Natural killer cell (primary cell): ENCODE measurements at regions not wholly inside any gene's neighbourhood (a gene's known extent, or its start where the extent isn't known, plus 50 kb on each side); places are given as distances from the start of the nearest gene placed in this dataset.

Experiments used
- ATAC-seq, 3 donors: fragments of 150-1000 bp in 2 of 3; fragments of 200-7000 bp in 1 of 3; cut with Tn5 transposase; 1 replicate in 1 of 3; 2 replicates in 2 of 3; pipeline ENCODE4 v1.10.0; 2021; ENCODE audit warnings: mild to moderate bottlenecking in 2 of 3, moderate library complexity in 2 of 3
- DNase-seq, 2 donors: peaks; one replicate each; pipeline versions ENCODE4 v3.0.0 to v3.0.0-alpha.2; 2013 to 2021; ENCODE audit warnings: mixed read lengths in 1 of 2
- H3K27ac ChIP-seq: one replicate; pipeline ENCODE4 v1.5.1; 2013; ENCODE audit warnings: mild to moderate bottlenecking, low read length
- H3K27me3 ChIP-seq: one replicate; pipeline ENCODE4 v1.6.1; 2013; ENCODE audit warnings: low read length; ENCODE audit not compliant: control insufficient read depth, insufficient read depth
- H3K36me3 ChIP-seq: one replicate; pipeline ENCODE4 v1.6.1; 2013; ENCODE audit warnings: low read length; ENCODE audit not compliant: control insufficient read depth, insufficient read depth
- H3K4me1 ChIP-seq: one replicate; pipeline ENCODE4 v1.6.1; 2013; ENCODE audit warnings: low read length; ENCODE audit not compliant: control insufficient read depth, insufficient read depth
- H3K4me3 ChIP-seq: one replicate; pipeline ENCODE4 v1.5.1; 2013; ENCODE audit warnings: low read length
- H3K9me3 ChIP-seq: one replicate; pipeline ENCODE4 v1.6.1; 2013; ENCODE audit warnings: low read length; ENCODE audit not compliant: control insufficient read depth, insufficient read depth
- H3K27ac Mint-ChIP-seq, 2 donors: one replicate each; pipeline ENCODE4 v1.8.0; 2022; ENCODE audit warnings: mild to moderate bottlenecking in 2 of 2, mixed read lengths in 2 of 2, moderate library complexity in 1 of 2
- H3K27me3 Mint-ChIP-seq, 2 donors: one replicate each; pipeline ENCODE4 v1.8.0; 2022; ENCODE audit warnings: low read depth in 2 of 2, mixed read lengths in 2 of 2
- H3K36me3 Mint-ChIP-seq: one replicate; pipeline ENCODE4 v1.8.0; 2022; ENCODE audit warnings: mixed read lengths
- H3K4me1 Mint-ChIP-seq, 2 donors: one replicate each; pipeline ENCODE4 v1.8.0; 2022; ENCODE audit warnings: mixed read lengths in 2 of 2
- H3K4me3 Mint-ChIP-seq: one replicate; pipeline ENCODE4 v1.8.0; 2022; ENCODE audit warnings: mild to moderate bottlenecking, moderate library complexity, mixed read lengths
- H3K9me3 Mint-ChIP-seq, 2 donors: one replicate each; pipeline ENCODE4 v1.8.0; 2022; ENCODE audit warnings: mixed read lengths in 2 of 2
- CTCF ChIP-seq: fragments of 200-600 bp; IDR thresholded peaks from one replicate; pipeline ENCODE4 v1.8.0; 2022; ENCODE audit warnings: antibody characterized with exemption
- WGBS: methylation state at CpG from one replicate; pipeline ENCODE4 v1.1.7; 2013; ENCODE audit warnings: missing lambda C conversion rate; ENCODE audit not compliant: insufficient coverage; 5-methylcytosine and 5-hydroxymethylcytosine counted together
- intact Hi-C: fragments of 100-400 bp; cut with micrococcal nuclease; formaldehyde crosslinking; loops from one replicate; pipeline ENCODE4 v1.14.2; 2022

- no peak for ATAC-seq
- H3K9me3 Mint-ChIP-seq = no peaks in the 10 kb centered on the region
- no peak for DNase-seq
Observed at GRCh38 chr12:113642216-113642615, 170.5 kb upstream of the LHX5 start.

GRCh38 chr12:113641426-113642030 lies 169.9 kb upstream of the LHX5 start:
- peaks cover 2% of the 10 kb centered on the region for H3K27me3 ChIP-seq
- H3K4me1 Mint-ChIP-seq = peaks cover 0 to 5% of the 10 kb centered on the region in 2 donors
- intact Hi-C loops = no loop called here
- no peaks in the 10 kb centered on the region for H3K36me3 ChIP-seq
- H3K36me3 Mint-ChIP-seq = no peaks in the 10 kb centered on the region
- H3K27ac ChIP-seq = no peak overlapping the region
- H3K4me3 Mint-ChIP-seq = no peak overlapping the region
- DNase-seq (no peak), ATAC-seq (no peak)
- no peaks in the 10 kb centered on the region for H3K9me3 ChIP-seq
- H3K4me1 ChIP-seq = no peaks in the 10 kb centered on the region
- TF ChIP-seq CTCF = no peak
- H3K4me3 ChIP-seq = no peak overlapping the region
- no peaks in the 10 kb centered on the region for H3K9me3 Mint-ChIP-seq
- H3K27me3 Mint-ChIP-seq = peaks cover 23 to 50% of the 10 kb centered on the region in 2 donors
- 43% methylated on average over 8 of the region's 11 CpGs for WGBS
- no peak overlapping the region for H3K27ac Mint-ChIP-seq

More at GRCh38 chr12:113642216-113642615, 170.5 kb upstream of the LHX5 start:
- no peak for TF ChIP-seq CTCF
- no peak overlapping the region for H3K27ac Mint-ChIP-seq
- H3K36me3 ChIP-seq = no peaks in the 10 kb centered on the region
- no peaks in the 10 kb centered on the region for H3K36me3 Mint-ChIP-seq
- no peak overlapping the region for H3K4me3 Mint-ChIP-seq
- H3K27me3 Mint-ChIP-seq = peaks cover 23 to 50% of the 10 kb centered on the region in 2 donors
- peaks cover 2% of the 10 kb centered on the region for H3K27me3 ChIP-seq
- H3K4me3 ChIP-seq = no peak overlapping the region
- 77% methylated on average over 3 of the region's 3 CpGs for WGBS
- peaks cover 0 to 5% of the 10 kb centered on the region in 2 donors for H3K4me1 Mint-ChIP-seq
- no peak overlapping the region for H3K27ac ChIP-seq
- H3K4me1 ChIP-seq = no peaks in the 10 kb centered on the region
- intact Hi-C loops = no loop called here
- H3K9me3 ChIP-seq = no peaks in the 10 kb centered on the region

- Mint-ChIP-seq H3K9me3 (no peaks in the 10 kb centered on the region), H3K4me1 (peaks cover 0 to 5% of the 10 kb centered on the region in 2 donors), H3K27ac (no peak overlapping the region), H3K27me3 (peaks cover 27 to 50% of the 10 kb centered on the region in 2 donors), H3K4me3 (no peak overlapping the region), H3K36me3 (no peaks in the 10 kb centered on the region)
- H3K36me3 ChIP-seq = no peaks in the 10 kb centered on the region
- no peak for TF ChIP-seq CTCF
- no peaks in the 10 kb centered on the region for H3K9me3 ChIP-seq
- H3K27me3 ChIP-seq = peaks cover 2% of the 10 kb centered on the region
- H3K4me3 ChIP-seq = no peak overlapping the region
- H3K4me1 ChIP-seq = no peaks in the 10 kb centered on the region
- 82% methylated on average over 5 of the region's 5 CpGs for WGBS
- ATAC-seq = no peak
- H3K27ac ChIP-seq = no peak overlapping the region
- no peak for DNase-seq
- intact Hi-C loops = no loop called here
Observed at GRCh38 chr12:113640837-113641236, 169.2 kb upstream of the LHX5 start.

GRCh38 chr12:113639474-113639873 lies 167.8 kb upstream of the LHX5 start:
- ATAC-seq (no peak), DNase-seq (no peak)
- no peak for TF ChIP-seq CTCF
- Mint-ChIP-seq H3K27ac (no peak overlapping the region), H3K4me3 (no peak overlapping the region), H3K27me3 (peaks cover 24 to 40% of the 10 kb centered on the region in 2 donors), H3K4me1 (peaks cover 0 to 5% of the 10 kb centered on the region in 2 donors), H3K9me3 (no peaks in the 10 kb centered on the region), H3K36me3 (no peaks in the 10 kb centered on the region)
- Histone ChIP-seq H3K27ac (no peak overlapping the region), H3K36me3 (no peaks in the 10 kb centered on the region), H3K27me3 (peaks cover 2% of the 10 kb centered on the region), H3K4me1 (no peaks in the 10 kb centered on the region), H3K4me3 (no peak overlapping the region), H3K9me3 (no peaks in the 10 kb centered on the region)
- WGBS = 70% methylated on average over 5 of the region's 10 CpGs
- intact Hi-C loops = no loop called here
